Motor neuron (in vitro differentiated cells): ENCODE measurements at regions not wholly inside any gene's neighbourhood (a gene's known extent, or its start where the extent isn't known, plus 50 kb on each side); places are given as distances from the start of the nearest gene placed in this dataset.
"Not testable (repeated sequence)": the region's sequence is repeated elsewhere in the genome, so short reads cannot be mapped to it uniquely, and the experiment has no call there.

Source experiments
- ATAC-seq, 8 experiments: fragments of 200-7000 bp; cut with Tn5 transposase; replicated peaks in 6 of 8; 2 replicates each; pipeline ENCODE4 v1.8.0; 2021; ENCODE audit warnings: mild to moderate bottlenecking in 8 of 8, moderate library complexity in 8 of 8
- H3K27ac ChIP-seq, 2 donors: fragments of 250-450 bp; sonication (Bioruptor Pico); 2 replicates each; pipeline ENCODE4 v1.9.0; 2021; ENCODE audit warnings: antibody characterized with exemption in 2 of 2, mild to moderate bottlenecking in 2 of 2, moderate library complexity in 1 of 2
- H3K4me1 ChIP-seq, 2 donors: fragments of 250-450 bp; sonication (Bioruptor Pico); replicated peaks in 1 of 2; 2 replicates each; pipeline ENCODE4 v1.6.1; 2021; ENCODE audit warnings: antibody characterized with exemption in 2 of 2, mild to moderate bottlenecking in 2 of 2, moderate library complexity in 1 of 2
- H3K4me3 ChIP-seq, 5 donors: fragments of 250-450 bp; sonication (Bioruptor Pico); 2 replicates each; pipeline ENCODE4 v1.9.0; 2021; ENCODE audit warnings: antibody characterized with exemption in 5 of 5, mild to moderate bottlenecking in 5 of 5, moderate library complexity in 4 of 5
- WGBS, 10 experiments: fragments of 450-650 bp; shearing (Covaris generic); methylation state at CpG; one replicate each; pipeline ENCODE4 v1.0.0; 2022; 5-methylcytosine and 5-hydroxymethylcytosine counted together
- in situ Hi-C, 9 experiments: fragments of 400-800 bp; cut with MboI; loops; one replicate each; pipeline ENCODE4 v1.15.0; 2021; ENCODE audit warnings: low sequenced_read_pairs in 9 of 9, low pct_unique_long_range_greater_than_20kb in 2 of 9; ENCODE audit not compliant: unreplicated experiment in 9 of 9

DNA sequence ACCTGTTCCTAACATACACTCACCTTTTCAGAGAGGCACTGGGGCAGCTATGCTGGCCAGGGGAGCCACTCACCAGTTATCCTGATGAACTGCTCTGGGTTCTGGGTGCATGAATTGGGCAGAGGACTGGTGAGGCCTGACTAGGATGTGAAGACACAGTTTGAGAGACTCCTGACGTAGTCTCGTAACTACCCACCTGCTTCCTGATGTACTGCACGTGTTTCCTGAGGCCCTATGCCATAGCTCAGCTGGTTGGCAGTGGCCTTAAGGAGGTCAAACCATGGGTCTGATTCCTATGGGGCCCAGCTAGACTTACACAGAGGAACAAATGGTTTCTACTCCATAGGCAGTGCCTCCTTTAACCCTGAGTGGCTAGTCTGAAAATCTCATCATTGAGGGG, 351.7 kb upstream of the FRG2C start:
- WGBS, 10 experiments = 0 to 93% (median 60%) methylated on average over 1 to 3 of the region's 3 CpGs; no CpG with 5 or more reads in 5 of the 10 experiments
- not testable (repeated sequence) for ATAC-seq

DNA sequence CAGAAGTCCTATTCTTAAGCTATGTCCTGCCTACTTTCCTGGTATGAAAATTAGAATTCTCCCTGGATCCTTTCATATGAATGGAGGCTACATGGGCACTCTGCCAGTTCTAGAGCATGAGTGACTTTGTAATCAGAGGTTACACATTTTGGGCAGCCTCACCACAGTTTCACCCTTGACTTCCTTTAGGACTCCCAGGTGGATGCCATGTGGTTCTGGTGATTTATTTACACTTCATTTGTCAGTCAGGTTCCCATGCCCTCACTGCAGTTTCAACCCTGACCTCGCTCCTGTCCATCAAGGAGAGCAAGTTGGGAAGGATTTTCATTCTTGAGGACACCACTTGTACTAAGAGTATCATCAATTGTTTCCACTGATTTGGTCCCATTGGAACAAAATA, 344.4 kb upstream of the FRG2C start:
- H3K4me3 ChIP-seq, ATAC-seq, H3K27ac ChIP-seq, H3K4me1 ChIP-seq: not testable (repeated sequence)
- in situ Hi-C loops = loop anchor here in 2 of 9 experiments (25.0 kb wide), 1 partner anchor 93 kb away; no protein-coding TSS in a partner anchor
- 0 to 88% (median 55%) methylated on average over 1 of the region's 1 CpG; no CpG with 5 or more reads in 6 of the 10 experiments for WGBS, 10 experiments

More for the DNA sequence above, 351.7 kb upstream of the FRG2C start:
- not testable (repeated sequence) for H3K27ac ChIP-seq, H3K4me3 ChIP-seq, H3K4me1 ChIP-seq
- in situ Hi-C loops = loop anchor here in 2 of 9 experiments (25.0 kb wide), 1 partner anchor 100 kb away; no protein-coding TSS in a partner anchor

GRCh38 chr3:75320369-75320768, 343.8 kb upstream of the FRG2C start:
- Histone ChIP-seq H3K4me1 (no peaks in the 10 kb centered on the region), H3K27ac (no peak overlapping the region), H3K4me3 (no peak overlapping the region)
- peak in 3 of 8 experiments; percentile 27 to 88 (median 85) for ATAC-seq
- 29 to 82% (median 65%) methylated on average over 1 to 4 of the region's 4 CpGs; no CpG with 5 or more reads in 2 of the 10 experiments for WGBS, 10 experiments
- in situ Hi-C loops = loop anchor here in 2 of 9 experiments (25.0 kb wide), 1 partner anchor 92 kb away; no protein-coding TSS in a partner anchor

GRCh38 chr3:75321060-75321459, 343.1 kb upstream of the FRG2C start:
- 60 to 100% (median 86%) methylated on average over 1 to 3 of the region's 3 CpGs; no CpG with 5 or more reads in 3 of the 10 experiments for whole genome bisulfite sequencing, 10 experiments
- in situ Hi-C loops = loop anchor here in 2 of 9 experiments (25.0 kb wide), 1 partner anchor 91 kb away; no protein-coding TSS in a partner anchor
- ATAC-seq = no peak

GRCh38 chr3:75323936-75324335, 340.2 kb upstream of the FRG2C start:
- in situ Hi-C loops = loop anchor here in 2 of 9 experiments (25.0 kb wide), 1 partner anchor 88 kb away; no protein-coding TSS in a partner anchor
- WGBS, 10 experiments = 36 to 90% (median 60%) methylated on average over 1 to 2 of the region's 2 CpGs; no CpG with 5 or more reads in 3 of the 10 experiments
- H3K4me1 ChIP-seq, H3K4me3 ChIP-seq, ATAC-seq, H3K27ac ChIP-seq: not testable (repeated sequence)

More at GRCh38 chr3:75321060-75321459, 343.1 kb upstream of the FRG2C start:
- Histone ChIP-seq H3K4me1 (no peaks in the 10 kb centered on the region), H3K4me3 (no peak overlapping the region), H3K27ac (no peak overlapping the region)

- WGBS, 10 experiments = 60 to 100% (median 60%) methylated on average over 1 of the region's 2 CpGs; no CpG with 5 or more reads in 7 of the 10 experiments
- Histone ChIP-seq H3K4me3 (no peak overlapping the region), H3K4me1 (peaks cover 8 to 10% of the 10 kb centered on the region in 2 donors), H3K27ac (no peak overlapping the region)
- in situ Hi-C loops = no loop called here
- ATAC-seq = no peak
These were observed 338.4 kb upstream of the FRG2C start for GRCh38 chr3:75325716-75326115.

DNA sequence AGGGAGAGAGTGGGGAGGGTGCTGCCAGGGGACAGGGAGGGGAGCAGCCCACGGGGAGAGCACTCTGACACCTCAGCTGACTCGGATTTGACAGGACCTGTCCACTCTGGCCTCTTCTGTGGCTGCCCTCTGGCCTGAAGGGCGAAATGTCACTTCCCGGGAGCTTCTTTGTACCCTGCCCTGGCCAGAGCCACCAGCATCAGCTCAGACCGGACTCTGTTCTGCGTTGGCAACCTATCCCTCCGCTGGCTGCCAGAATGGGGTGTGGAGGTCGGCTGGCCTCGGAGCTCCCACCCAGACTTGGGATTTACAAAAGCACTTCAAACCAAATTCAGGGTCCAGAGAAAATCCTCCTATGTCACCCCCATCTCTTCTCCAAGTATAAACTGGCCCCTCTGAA, 336.7 kb upstream of the FRG2C start:
- 47 to 80% (median 73%) methylated on average over 2 to 5 of the region's 9 CpGs; no CpG with 5 or more reads in 7 of the 10 experiments for WGBS, 10 experiments
- H3K4me3 ChIP-seq = no peak overlapping the region
- no peak for ATAC-seq
- H3K4me1 ChIP-seq = peaks cover 8 to 10% of the 10 kb centered on the region in 2 donors
- H3K27ac ChIP-seq = no peak overlapping the region
- in situ Hi-C loops = no loop called here

- ATAC-seq = peak in 6 of 8 experiments; percentile 25 to 74 (median 56)
- H3K4me3 ChIP-seq = no peak overlapping the region
- H3K27ac ChIP-seq = no peak overlapping the region
- peaks cover 8 to 10% of the 10 kb centered on the region in 2 donors for H3K4me1 ChIP-seq
- WGBS, 10 experiments = 0 to 40% (median 29%) methylated on average over 1 of the region's 4 CpGs; no CpG with 5 or more reads in 7 of the 10 experiments
- in situ Hi-C loops = no loop called here
These were observed 334.5 kb upstream of the FRG2C start for GRCh38 chr3:75329476-75330097.

DNA sequence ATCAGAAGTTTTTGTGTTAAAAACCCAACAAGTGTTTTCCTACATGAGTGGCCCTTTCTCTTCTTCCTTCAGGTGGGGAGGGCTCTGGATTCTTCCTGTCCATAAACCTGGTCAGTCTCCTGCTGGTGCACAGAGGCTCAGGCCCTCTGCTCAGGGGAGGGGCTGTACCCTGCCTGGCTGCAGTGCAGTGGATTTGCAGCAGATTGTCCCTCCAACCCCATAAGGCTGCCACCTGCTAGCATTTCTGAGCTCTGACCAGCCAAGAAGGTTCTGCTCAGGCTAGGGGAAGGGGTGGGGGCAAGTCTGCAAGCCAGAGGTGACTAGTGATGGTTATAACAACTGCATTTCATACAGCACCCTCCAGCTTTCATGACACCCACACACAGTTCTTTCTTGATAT, 333.7 kb upstream of the FRG2C start:
- H3K4me1 ChIP-seq, H3K27ac ChIP-seq, in situ Hi-C loops, H3K4me3 ChIP-seq, ATAC-seq: not testable (repeated sequence)

GRCh38 chr3:75332090-75332489, 332.0 kb upstream of the FRG2C start:
- H3K4me1 ChIP-seq, ATAC-seq, H3K27ac ChIP-seq, in situ Hi-C loops, H3K4me3 ChIP-seq: not testable (repeated sequence)
- 0 to 67% methylated on average over 1 of the region's 1 CpG; no CpG with 5 or more reads in 8 of the 10 experiments for WGBS, 10 experiments

DNA sequence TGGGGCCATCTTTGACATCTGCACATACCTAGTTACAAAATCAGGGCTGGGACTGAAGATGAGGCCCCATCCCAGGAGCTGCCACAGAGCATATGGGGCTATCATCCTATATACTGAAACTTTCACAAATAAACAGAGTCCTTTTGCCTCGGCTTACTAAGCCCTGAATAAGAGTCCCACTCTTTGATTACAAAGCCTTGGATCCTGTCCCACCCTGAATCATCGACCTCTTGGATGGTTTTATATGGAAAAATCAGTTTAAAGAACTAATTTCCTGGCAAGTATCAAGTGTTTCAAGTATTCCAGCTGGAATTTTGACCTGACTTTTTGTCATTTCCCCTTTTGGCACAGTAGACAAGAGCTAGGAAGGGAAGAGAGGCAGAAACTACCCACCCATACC, 331.3 kb upstream of the FRG2C start:
- peaks cover 8 to 10% of the 10 kb centered on the region in 2 donors for H3K4me1 ChIP-seq
- WGBS, 10 experiments = 0 to 50% (median 14%) methylated on average over 1 to 2 of the region's 2 CpGs; no CpG with 5 or more reads in 3 of the 10 experiments
- no peak for ATAC-seq
- H3K4me3 ChIP-seq = no peak overlapping the region
- H3K27ac ChIP-seq = no peak overlapping the region
- in situ Hi-C loops = no loop called here

DNA sequence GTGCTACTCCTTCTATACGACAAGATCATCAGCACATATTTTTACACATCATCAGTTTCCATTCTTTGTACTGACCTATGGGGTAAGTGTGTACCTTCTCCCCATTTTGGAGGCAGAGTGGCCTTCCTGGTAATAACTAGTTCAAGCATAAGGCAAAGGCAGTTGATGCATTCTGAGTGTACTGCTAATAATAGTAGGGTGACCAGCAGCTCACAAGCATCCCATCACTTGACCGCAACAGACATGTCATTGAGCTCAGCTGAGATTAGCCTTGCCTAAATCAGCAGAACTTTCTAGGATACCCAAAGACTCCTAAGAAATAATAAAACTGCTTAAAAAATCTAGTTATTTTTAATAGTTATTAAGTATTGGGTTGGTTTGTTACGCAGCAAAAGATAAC, 329.8 kb upstream of the FRG2C start:
- in situ Hi-C loops = no loop called here
- ATAC-seq = no peak
- peaks cover 6% of the 10 kb centered on the region in 2 donors for H3K4me1 ChIP-seq
- 60 to 100% (median 90%) methylated on average over 1 to 3 of the region's 3 CpGs; no CpG with 5 or more reads in 2 of the 10 experiments for WGBS, 10 experiments
- H3K27ac ChIP-seq = no peak overlapping the region
- H3K4me3 ChIP-seq = no peak overlapping the region

GRCh38 chr3:75337226-75337900, 326.8 kb upstream of the FRG2C start:
- in situ Hi-C loops = no loop called here
- Histone ChIP-seq H3K27ac (no peak overlapping the region), H3K4me3 (no peak overlapping the region), H3K4me1 (no peaks in the 10 kb centered on the region)
- 19 to 86% (median 76%) methylated on average over 1 to 2 of the region's 3 CpGs; no CpG with 5 or more reads in 5 of the 10 experiments for WGBS, 10 experiments
- ATAC-seq = no peak
